Lung (tissue), 11 donors: ENCODE measurements at regions not wholly inside any gene's neighbourhood (a gene's known extent, or its start where the extent isn't known, plus 50 kb on each side); places are given as distances from the start of the nearest gene placed in this dataset.

Experiments
- ATAC-seq: fragments of 200-7000 bp; cut with Tn5 transposase; one replicate; pipeline ENCODE4 v1.9.1; 2020; ENCODE audit warnings: moderate number of reproducible peaks; ENCODE audit not compliant: insufficient read depth, low FRiP score
- DNase-seq, 3 donors: peaks; one replicate each; pipeline ENCODE4 v3.0.0-alpha.2; 2013 to 2017
- H3K27ac ChIP-seq, 2 donors: one replicate each; pipeline ENCODE4 v1.5.1; 2013; ENCODE audit warnings: mild to moderate bottlenecking in 2 of 2, moderate library complexity in 2 of 2, control low read depth in 1 of 2, inconsistent platforms in 1 of 2, low read depth in 1 of 2, low read length in 1 of 2
- H3K27me3 ChIP-seq, 3 donors: one replicate each; pipeline ENCODE4 v1.5.1; 2013; ENCODE audit warnings: low read length in 2 of 3; ENCODE audit not compliant: control insufficient read depth in 3 of 3, insufficient read depth in 3 of 3
- H3K36me3 ChIP-seq, 4 donors: one replicate each; pipeline ENCODE4 v1.5.1; 2013; ENCODE audit warnings: low read length in 4 of 4, mild to moderate bottlenecking in 1 of 4, moderate library complexity in 1 of 4; ENCODE audit not compliant: control insufficient read depth in 4 of 4, insufficient read depth in 4 of 4
- H3K4me1 ChIP-seq, 5 donors: one replicate each; pipeline ENCODE4 v1.5.1; 2013; ENCODE audit warnings: low read length in 5 of 5, mild to moderate bottlenecking in 2 of 5, moderate library complexity in 1 of 5; ENCODE audit not compliant: control insufficient read depth in 5 of 5, insufficient read depth in 5 of 5
- H3K4me3 ChIP-seq: one replicate; pipeline ENCODE4 v1.5.1; 2013; ENCODE audit warnings: mild to moderate bottlenecking, control low read depth, moderate library complexity
- H3K9ac ChIP-seq, 2 donors: one replicate each; pipeline ENCODE4 v1.5.1; 2013; ENCODE audit warnings: low read length in 2 of 2, control low read depth in 1 of 2; ENCODE audit not compliant: insufficient read depth in 1 of 2
- H3K9me3 ChIP-seq, 4 donors: one replicate each; pipeline ENCODE4 v1.5.1; 2013; ENCODE audit warnings: low read length in 3 of 4, mild to moderate bottlenecking in 1 of 4, moderate library complexity in 1 of 4; ENCODE audit not compliant: control insufficient read depth in 4 of 4, insufficient read depth in 3 of 4
- WGBS, 2 donors: extraction: QIAGEN DNeasy Blood & Tissue Kit; methylation state at CpG; one replicate each; pipeline ENCODE4 v1.1.7; 2013; 5-methylcytosine and 5-hydroxymethylcytosine counted together
- TF ChIP-seq, protein P1 (sequence below): IDR thresholded peaks from 2 replicates; pipeline ENCODE4 v1.5.1; 2012; ENCODE audit warnings: mild to moderate bottlenecking; ENCODE audit errors: control extremely low read depth, extremely low read depth
- donor health status: control.
- donor health status: control.
- donor health status: Bipolar disorder and iron deficiency.
- donor health status: healthy.
- donor health status: DM: yes; HTN: yes; CAD: no.

- Histone ChIP-seq H3K4me1 (peaks cover 0 to 8% (median 5%) of the 10 kb centered on the region in 5 donors), H3K9ac (no peak overlapping the region), H3K27ac (no peak overlapping the region), H3K9me3 (no peaks in the 10 kb centered on the region), H3K27me3 (no peaks in the 10 kb centered on the region), H3K4me3 (no peak overlapping the region), H3K36me3 (no peaks in the 10 kb centered on the region)
- WGBS, 2 donors, result 70 to 78% methylated on average over 3 of the region's 3 CpGs
- peak; percentile 24 for ATAC-seq
- TF ChIP-seq, protein P1, sequence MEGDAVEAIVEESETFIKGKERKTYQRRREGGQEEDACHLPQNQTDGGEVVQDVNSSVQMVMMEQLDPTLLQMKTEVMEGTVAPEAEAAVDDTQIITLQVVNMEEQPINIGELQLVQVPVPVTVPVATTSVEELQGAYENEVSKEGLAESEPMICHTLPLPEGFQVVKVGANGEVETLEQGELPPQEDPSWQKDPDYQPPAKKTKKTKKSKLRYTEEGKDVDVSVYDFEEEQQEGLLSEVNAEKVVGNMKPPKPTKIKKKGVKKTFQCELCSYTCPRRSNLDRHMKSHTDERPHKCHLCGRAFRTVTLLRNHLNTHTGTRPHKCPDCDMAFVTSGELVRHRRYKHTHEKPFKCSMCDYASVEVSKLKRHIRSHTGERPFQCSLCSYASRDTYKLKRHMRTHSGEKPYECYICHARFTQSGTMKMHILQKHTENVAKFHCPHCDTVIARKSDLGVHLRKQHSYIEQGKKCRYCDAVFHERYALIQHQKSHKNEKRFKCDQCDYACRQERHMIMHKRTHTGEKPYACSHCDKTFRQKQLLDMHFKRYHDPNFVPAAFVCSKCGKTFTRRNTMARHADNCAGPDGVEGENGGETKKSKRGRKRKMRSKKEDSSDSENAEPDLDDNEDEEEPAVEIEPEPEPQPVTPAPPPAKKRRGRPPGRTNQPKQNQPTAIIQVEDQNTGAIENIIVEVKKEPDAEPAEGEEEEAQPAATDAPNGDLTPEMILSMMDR, result no peak
- DNase-seq, result no peak
These were observed 119.6 kb downstream of the RFC3 start for GRCh38 chr13:33937373-33938098.

GRCh38 chr13:33940256-33940655 is 122.3 kb downstream of the RFC3 start:
- H3K9ac ChIP-seq, result no peak overlapping the region
- H3K27me3 ChIP-seq, result no peaks in the 10 kb centered on the region
- ATAC-seq (no peak), DNase-seq (no peak)
- no peak overlapping the region for H3K4me3 ChIP-seq
- peaks cover 0 to 5% (median 2%) of the 10 kb centered on the region in 5 donors for H3K4me1 ChIP-seq
- no peak overlapping the region for H3K27ac ChIP-seq
- H3K36me3 ChIP-seq, result no peaks in the 10 kb centered on the region
- H3K9me3 ChIP-seq, result no peaks in the 10 kb centered on the region
- TF ChIP-seq, protein P1, result no peak
- 96 to 98% methylated on average over 1 of the region's 1 CpG for WGBS, 2 donors

- WGBS, 2 donors, result 82 to 93% methylated on average over 5 of the region's 5 CpGs
- Histone ChIP-seq H3K27ac (no peak overlapping the region), H3K9ac (no peak overlapping the region), H3K4me3 (no peak overlapping the region), H3K36me3 (no peaks in the 10 kb centered on the region), H3K4me1 (peaks cover 0 to 5% (median 2%) of the 10 kb centered on the region in 5 donors), H3K9me3 (no peaks in the 10 kb centered on the region), H3K27me3 (no peaks in the 10 kb centered on the region)
- DNase-seq (no peak), ATAC-seq (no peak)
- TF ChIP-seq, protein P1, result no peak
These were observed 122.9 kb downstream of the RFC3 start for GRCh38 chr13:33940898-33941297.

DNA sequence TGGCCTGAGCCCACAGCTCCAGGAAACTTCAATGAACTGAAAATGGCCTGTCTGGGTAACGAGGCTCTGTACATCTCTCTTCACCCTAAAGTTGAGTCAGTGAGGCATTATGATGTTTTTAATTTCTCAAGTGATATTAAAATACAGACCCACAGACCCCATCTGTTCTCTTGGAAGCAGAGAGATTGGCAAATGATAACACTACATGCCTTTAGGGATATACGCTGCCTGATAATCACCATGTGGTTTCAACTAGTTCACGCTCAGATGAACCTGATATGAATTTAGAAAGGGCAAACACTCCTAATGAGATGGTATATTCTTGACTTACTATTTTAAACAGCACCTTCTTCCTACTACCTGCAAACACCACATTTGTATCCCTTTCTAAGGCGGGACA is 127.5 kb downstream of the RFC3 start:
- ATAC-seq (no peak), DNase-seq (no peak)
- Histone ChIP-seq H3K4me3 (no peak overlapping the region), H3K36me3 (no peaks in the 10 kb centered on the region), H3K4me1 (peaks cover 0 to 3% (median 0%) of the 10 kb centered on the region in 5 donors), H3K9ac (no peak overlapping the region), H3K27ac (no peak overlapping the region), H3K27me3 (no peaks in the 10 kb centered on the region), H3K9me3 (no peaks in the 10 kb centered on the region)
- WGBS, 2 donors, result 95% methylated on average over 4 of the region's 4 CpGs
- TF ChIP-seq, protein P1, result no peak
